HG02970 (cell line): ENCODE measurements at regions not wholly inside any gene's neighbourhood (a gene's known extent, or its start where the extent isn't known, plus 50 kb on each side); places are given as distances from the start of the nearest gene placed in this dataset.
"Not testable (repeated sequence)": the region's sequence is repeated elsewhere in the genome, so short reads cannot be mapped to it uniquely, and the experiment has no call there.

Experiments
- ATAC-seq: cut with Tn5 transposase; IDR thresholded peaks from one replicate; pipeline ENCODE4 v1.9.1; 2021; ENCODE audit warnings: mild to moderate bottlenecking, moderate library complexity, moderate number of reproducible peaks; ENCODE audit not compliant: unreplicated experiment, low FRiP score

- no peak for ATAC-seq
These were observed 450.9 kb upstream of the NR3C2 start for GRCh38 chr4:148893095-148893494.

GRCh38 chr4:148883891-148884290 is 441.7 kb upstream of the NR3C2 start:
- no peak for ATAC-seq

- ATAC-seq: no peak
These were observed 441.2 kb upstream of the NR3C2 start for GRCh38 chr4:148883435-148883834.

GRCh38 chr4:148881860-148882643 is 439.8 kb upstream of the NR3C2 start:
- ATAC-seq: no peak

GRCh38 chr4:148874331-148874730 is 432.1 kb upstream of the NR3C2 start:
- ATAC-seq: no peak

- ATAC-seq: no peak
These were observed 426.0 kb upstream of the NR3C2 start for GRCh38 chr4:148868191-148868590.

GRCh38 chr4:148866666-148867065 is 424.5 kb upstream of the NR3C2 start:
- ATAC-seq: no peak

- ATAC-seq: no peak
These were observed 415.8 kb upstream of the NR3C2 start for GRCh38 chr4:148857973-148858534.

GRCh38 chr4:148857239-148857972 is 415.2 kb upstream of the NR3C2 start:
- no peak for ATAC-seq

GRCh38 chr4:148854203-148854602 is 412.0 kb upstream of the NR3C2 start:
- no peak for ATAC-seq

- no peak for ATAC-seq
These were observed 410.0 kb upstream of the NR3C2 start for GRCh38 chr4:148852092-148852699.

- no peak for ATAC-seq
These were observed 408.2 kb upstream of the NR3C2 start for GRCh38 chr4:148850257-148850995.

- ATAC-seq: no peak
These were observed 407.4 kb upstream of the NR3C2 start for GRCh38 chr4:148849581-148849980.

- no peak for ATAC-seq
These were observed 405.5 kb upstream of the NR3C2 start for GRCh38 chr4:148847544-148848255.

- no peak for ATAC-seq
These were observed 403.4 kb upstream of the NR3C2 start for GRCh38 chr4:148845609-148846008.

- no peak for ATAC-seq
These were observed 401.4 kb upstream of the NR3C2 start for GRCh38 chr4:148843625-148844024.

- ATAC-seq: no peak
These were observed 400.6 kb upstream of the NR3C2 start for GRCh38 chr4:148842843-148843242.

GRCh38 chr4:148837571-148837970 is 395.4 kb upstream of the NR3C2 start:
- not testable (repeated sequence) for ATAC-seq

GRCh38 chr4:148834804-148835631 is 392.8 kb upstream of the NR3C2 start:
- ATAC-seq: no peak
